Chondrocyte (in vitro differentiated cells): ENCODE measurements at regions not wholly inside any gene's neighbourhood (a gene's known extent, or its start where the extent isn't known, plus 50 kb on each side); places are given as distances from the start of the nearest gene placed in this dataset.
"Not testable (repeated sequence)": the region's sequence is repeated elsewhere in the genome, so short reads cannot be mapped to it uniquely, and the experiment has no call there.

Source experiments
- DNase-seq: peaks from one replicate; pipeline ENCODE4 v3.0.0; 2021; ENCODE audit warnings: mixed read lengths, low spot score
- H3K27ac Mint-ChIP-seq: one replicate; pipeline ENCODE4 v1.8.0; 2021; ENCODE audit warnings: mild to moderate bottlenecking, moderate library complexity, mixed read lengths; ENCODE audit not compliant: unreplicated experiment
- H3K27me3 Mint-ChIP-seq: 2 replicates; pipeline ENCODE4 v1.8.0; 2021; ENCODE audit warnings: low read depth, mixed read lengths
- H3K36me3 Mint-ChIP-seq: 2 replicates; pipeline ENCODE4 v1.8.0; 2021; ENCODE audit warnings: low read depth, mixed read lengths
- H3K4me1 Mint-ChIP-seq: 2 replicates; pipeline ENCODE4 v1.8.0; 2021; ENCODE audit warnings: low read depth, mild to moderate bottlenecking, mixed read lengths
- H3K4me3 Mint-ChIP-seq: one replicate; pipeline ENCODE4 v1.8.0; 2021; ENCODE audit warnings: mild to moderate bottlenecking, moderate library complexity, mixed read lengths; ENCODE audit not compliant: unreplicated experiment
- H3K9me3 Mint-ChIP-seq: 2 replicates; pipeline ENCODE4 v1.8.0; 2021; ENCODE audit warnings: low read depth, mixed read lengths
- CTCF ChIP-seq: fragments of 200-600 bp; sonication (generic); IDR thresholded peaks from 2 replicates; pipeline ENCODE4 v1.5.0; 2021; ENCODE audit warnings: antibody characterized with exemption, mild to moderate bottlenecking, moderate library complexity

- no peak for TF ChIP-seq CTCF
- peaks cover 25% of the 10 kb centered on the region for H3K27me3 Mint-ChIP-seq
- no peak overlapping the region for H3K27ac Mint-ChIP-seq
- H3K4me1 Mint-ChIP-seq: no peaks in the 10 kb centered on the region
- peaks cover 2% of the 10 kb centered on the region for H3K9me3 Mint-ChIP-seq
- no peak for DNase-seq
- H3K4me3 Mint-ChIP-seq: no peak overlapping the region
- H3K36me3 Mint-ChIP-seq: no peaks in the 10 kb centered on the region
These were observed 175.5 kb downstream of the ANXA1 start for GRCh38 chr9:73327149-73327548.

DNA sequence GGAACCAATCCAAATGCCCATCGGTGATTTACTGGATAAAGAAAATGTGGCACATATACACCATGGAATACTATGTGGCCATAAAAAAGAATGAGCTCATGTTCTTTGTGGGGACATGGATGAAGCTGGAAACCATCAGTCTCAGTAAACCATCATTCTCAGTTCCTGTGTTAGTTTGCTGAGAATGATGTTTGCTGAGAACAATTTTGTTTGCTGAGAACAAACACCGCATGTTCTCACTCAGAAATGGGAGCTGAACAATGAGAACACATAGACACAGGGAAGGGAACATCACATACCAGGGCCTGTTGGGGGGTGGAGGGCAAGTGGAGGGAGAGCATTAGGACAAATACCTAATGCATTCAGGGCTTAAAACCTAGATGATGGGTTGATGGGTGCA lies 185.5 kb downstream of the ANXA1 start:
- not testable (repeated sequence) for H3K27me3 Mint-ChIP-seq, H3K27ac Mint-ChIP-seq, H3K4me3 Mint-ChIP-seq, DNase-seq, H3K9me3 Mint-ChIP-seq, H3K4me1 Mint-ChIP-seq, H3K36me3 Mint-ChIP-seq

- H3K27ac Mint-ChIP-seq: no peak overlapping the region
- no peak for DNase-seq
- H3K9me3 Mint-ChIP-seq: no peaks in the 10 kb centered on the region
- TF ChIP-seq CTCF: no peak
- no peak overlapping the region for H3K4me3 Mint-ChIP-seq
- peaks cover 16% of the 10 kb centered on the region for H3K27me3 Mint-ChIP-seq
- no peaks in the 10 kb centered on the region for H3K36me3 Mint-ChIP-seq
- no peaks in the 10 kb centered on the region for H3K4me1 Mint-ChIP-seq
These were observed 192.4 kb downstream of the ANXA1 start for GRCh38 chr9:73344060-73344459.

GRCh38 chr9:73347123-73347522 lies 195.5 kb downstream of the ANXA1 start:
- TF ChIP-seq CTCF: no peak
- DNase-seq: no peak
- Mint-ChIP-seq H3K27me3 (peaks cover 16% of the 10 kb centered on the region), H3K36me3 (no peaks in the 10 kb centered on the region), H3K27ac (no peak overlapping the region), H3K9me3 (peaks cover 3% of the 10 kb centered on the region), H3K4me1 (no peaks in the 10 kb centered on the region), H3K4me3 (no peak overlapping the region)

GRCh38 chr9:73347720-73348119 lies 196.1 kb downstream of the ANXA1 start:
- no peak for DNase-seq
- Mint-ChIP-seq H3K27me3 (peaks cover 18% of the 10 kb centered on the region), H3K4me3 (no peak overlapping the region), H3K27ac (no peak overlapping the region), H3K4me1 (no peaks in the 10 kb centered on the region), H3K36me3 (no peaks in the 10 kb centered on the region), H3K9me3 (peaks cover 3% of the 10 kb centered on the region)
- no peak for TF ChIP-seq CTCF

DNA sequence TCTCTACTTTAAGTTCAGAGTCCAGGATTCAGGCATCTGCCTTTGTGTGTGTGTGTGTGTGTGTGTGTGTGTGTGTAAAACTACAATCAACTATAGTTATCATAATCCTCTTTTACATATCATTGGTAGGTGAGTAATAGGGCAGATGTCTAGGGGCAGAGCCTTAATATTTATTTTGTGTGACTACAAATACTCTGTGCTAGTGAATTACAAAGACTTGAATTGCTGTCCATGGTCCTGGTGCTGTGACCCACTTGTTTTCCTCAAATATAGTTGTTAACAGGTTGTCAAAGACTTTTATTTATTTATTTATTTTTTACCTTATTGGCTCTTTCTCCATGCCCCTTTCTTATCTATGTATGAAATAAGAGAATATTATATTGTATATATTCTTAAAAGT lies 196.8 kb downstream of the ANXA1 start:
- DNase-seq: no peak
- TF ChIP-seq CTCF: no peak
- peaks cover 10% of the 10 kb centered on the region for H3K27me3 Mint-ChIP-seq
- no peaks in the 10 kb centered on the region for H3K4me1 Mint-ChIP-seq
- no peak overlapping the region for H3K27ac Mint-ChIP-seq
- H3K9me3 Mint-ChIP-seq: peaks cover 3% of the 10 kb centered on the region
- no peaks in the 10 kb centered on the region for H3K36me3 Mint-ChIP-seq
- H3K4me3 Mint-ChIP-seq: no peak overlapping the region
